ENCODE measurements at regions not wholly inside any gene's neighbourhood (a gene's known extent, or its start where the extent isn't known, plus 50 kb on each side); places are given as distances from the start of the nearest gene placed in this dataset.

- no peak for DNase-seq (ENCODE audit: low spot score in 2 of 2)
- H3K36me3 ChIP-seq, result no peaks in the 10 kb centered on the region
- TF ChIP-seq POLR2A (IDR thresholded peaks at IDR 0.05), result no peak
- TF ChIP-seq CTCF (IDR thresholded peaks at IDR 0.05), result no peak
- no peak for TF ChIP-seq EP300 (IDR thresholded peaks at IDR 0.05)
- no peak overlapping the region for H3K4me3 ChIP-seq
- WGBS, 2 donors, result 71 to 73% methylated on average over 4 of the region's 4 CpGs
- H3K4me1 ChIP-seq, result no peaks in the 10 kb centered on the region
- H3K27me3 ChIP-seq, result no peaks in the 10 kb centered on the region
- no peaks in the 10 kb centered on the region for H3K9me3 ChIP-seq
- H3K27ac ChIP-seq, result no peak overlapping the region
Observed at GRCh38 chr4:120331486-120332370, 265.1 kb upstream of the MAD2L1 start.

GRCh38 chr4:120329386-120329785 lies 262.7 kb upstream of the MAD2L1 start:
- no peak overlapping the region for H3K27ac ChIP-seq
- H3K4me1 ChIP-seq, result no peaks in the 10 kb centered on the region
- H3K36me3 ChIP-seq, result no peaks in the 10 kb centered on the region
- no peak for DNase-seq (ENCODE audit: low spot score in 2 of 2)
- H3K9me3 ChIP-seq, result no peaks in the 10 kb centered on the region
- 94 to 96% methylated on average over 1 of the region's 1 CpG for WGBS, 2 donors
- no peak overlapping the region for H3K4me3 ChIP-seq
- no peaks in the 10 kb centered on the region for H3K27me3 ChIP-seq
- TF ChIP-seq POLR2A (IDR thresholded peaks at IDR 0.05), result no peak
- no peak for TF ChIP-seq EP300 (IDR thresholded peaks at IDR 0.05)
- no peak for TF ChIP-seq CTCF (IDR thresholded peaks at IDR 0.05)

GRCh38 chr4:120327276-120327675 lies 260.6 kb upstream of the MAD2L1 start:
- no peak for DNase-seq (ENCODE audit: low spot score in 2 of 2)
- no peaks in the 10 kb centered on the region for H3K9me3 ChIP-seq
- TF ChIP-seq EP300 (IDR thresholded peaks at IDR 0.05) (no peak), POLR2A (IDR thresholded peaks at IDR 0.05) (no peak), CTCF (IDR thresholded peaks at IDR 0.05) (no peak)
- H3K36me3 ChIP-seq, result no peaks in the 10 kb centered on the region
- no peak overlapping the region for H3K4me3 ChIP-seq
- no peaks in the 10 kb centered on the region for H3K27me3 ChIP-seq
- H3K4me1 ChIP-seq, result no peaks in the 10 kb centered on the region
- no peak overlapping the region for H3K27ac ChIP-seq

- Histone ChIP-seq H3K9me3 (no peaks in the 10 kb centered on the region), H3K27me3 (no peaks in the 10 kb centered on the region), H3K36me3 (no peaks in the 10 kb centered on the region), H3K4me1 (peaks cover 0 to 3% (median 0%) of the 10 kb centered on the region in 4 donors), H3K4me3 (no peak overlapping the region), H3K27ac (no peak overlapping the region)
- 40 to 47% methylated on average over 1 of the region's 1 CpG for WGBS, 2 donors
- TF ChIP-seq CTCF (IDR thresholded peaks at IDR 0.05) (no peak), EP300 (IDR thresholded peaks at IDR 0.05) (no peak), POLR2A (IDR thresholded peaks at IDR 0.05) (no peak)
- no peak for DNase-seq (ENCODE audit: low spot score in 2 of 2)
Observed at GRCh38 chr4:120319046-120319767, 252.6 kb upstream of the MAD2L1 start.
